ENCODE measurements at regions not wholly inside any gene's neighbourhood (a gene's known extent, or its start where the extent isn't known, plus 50 kb on each side); places are given as distances from the start of the nearest gene placed in this dataset.

DNA sequence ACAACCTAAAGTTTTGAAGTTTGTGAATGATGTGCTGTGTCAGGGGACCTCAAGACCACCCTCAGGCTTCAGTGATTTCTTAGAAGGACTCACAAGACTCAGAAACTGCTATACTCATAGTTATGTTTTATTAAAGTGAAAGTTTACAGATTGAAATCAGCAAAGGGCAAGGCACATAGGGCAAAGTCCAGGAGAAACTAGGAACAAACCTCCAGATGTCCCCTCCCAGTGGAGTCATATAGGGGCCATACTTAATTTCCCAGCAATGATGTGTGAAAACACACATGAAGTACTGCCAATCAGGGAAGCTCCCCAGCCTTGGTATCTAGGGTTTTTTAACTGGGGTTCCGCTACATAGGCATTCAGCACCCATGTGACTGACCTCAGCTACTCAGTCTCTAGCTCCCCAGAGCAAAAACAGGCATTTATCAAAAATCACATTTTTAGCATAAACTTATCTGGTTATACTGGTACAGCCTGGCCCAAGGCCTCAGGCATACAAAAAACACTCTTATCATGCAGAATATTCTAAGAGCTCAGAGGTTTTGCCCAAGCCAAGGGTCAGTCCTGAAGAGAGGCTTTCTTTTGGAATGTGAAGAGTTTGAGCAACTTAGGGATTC lies 74.7 kb upstream of the ANKRD55 start:
- Histone ChIP-seq H3K9me2 (ENCODE audit: insufficient read depth) (no peaks in the 10 kb centered on the region), H3K27ac (no peak overlapping the region), H2AFZ (no peak overlapping the region), H3K79me2 (ENCODE audit: insufficient read depth) (no peaks in the 10 kb centered on the region), H3F3A (ENCODE audit: insufficient read depth) (0 out of 2 replicates have a peak, but pooled peaks cover 6% of the 10 kb centered on the region), H3K9me3 (ENCODE audit: low read depth) (no peaks in the 10 kb centered on the region), H3K27me3 (replicated peaks; ENCODE audit: insufficient read depth) (no peaks in the 10 kb centered on the region), H3K9ac (no peak overlapping the region), H3K36me3 (ENCODE audit: low read depth) (no peaks in the 10 kb centered on the region), H3K4me3 (no peak overlapping the region), H3K4me2 (ENCODE audit: unreplicated experiment) (no peak overlapping the region), H3K4me1 (ENCODE audit: insufficient read depth) (no peaks in the 10 kb centered on the region; the same call in 1 of the 2 replicates), H4K20me1 (ENCODE audit: insufficient read depth) (no peaks in the 10 kb centered on the region)
- WGBS, 2 experiments (ENCODE audit: low coverage in 1 of 2, low lambda C conversion rate in 2 of 2, missing lambda C conversion rate in 2 of 2), result 90 to 100% methylated on average over 1 of the region's 1 CpG
- DNase-seq, result no peak
- in situ Hi-C loops (cut with MboI), result no loop called here
- no peak for TF ChIP-seq EZH2phosphoT487 (IDR thresholded peaks at IDR 0.05; ENCODE audit: insufficient read depth, low read depth)
- TF ChIP-seq EZH2 (IDR thresholded peaks at IDR 0.05; ENCODE audit: insufficient read depth, poor library complexity, severe bottlenecking), result no peak

DNA sequence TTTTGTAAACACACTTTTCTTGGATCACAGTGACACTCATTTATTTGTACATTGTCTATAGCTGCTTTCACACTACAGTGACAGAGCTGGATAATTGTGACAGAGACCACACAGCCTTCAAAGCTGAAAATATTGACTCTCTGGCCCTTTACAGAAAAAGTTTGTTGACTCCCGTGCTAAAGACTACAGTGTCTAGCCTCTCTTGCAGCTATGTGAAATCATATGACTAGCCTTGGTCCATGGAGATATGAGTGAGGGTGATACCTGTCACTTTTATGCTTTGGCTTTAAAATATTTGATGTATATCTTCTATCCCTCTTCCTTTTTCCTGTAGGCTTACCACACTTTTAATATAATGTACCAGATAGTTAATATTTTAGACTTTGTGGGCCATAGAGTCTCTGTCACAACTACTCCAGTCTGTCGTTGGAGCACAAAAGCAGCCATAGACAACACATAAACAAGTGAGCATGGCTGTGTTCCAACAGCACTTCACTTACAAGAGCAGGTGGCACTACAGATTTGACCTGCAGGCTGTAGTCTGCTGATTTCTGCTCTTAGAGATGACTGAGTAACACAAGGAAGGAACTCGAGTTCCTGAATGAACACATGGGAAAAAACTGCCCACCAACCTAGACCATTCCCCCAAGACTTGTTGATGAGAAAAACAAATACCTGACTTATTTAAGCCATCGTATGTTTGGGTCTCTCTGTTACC lies 73.5 kb upstream of the ANKRD55 start:
- H4K20me1 ChIP-seq (ENCODE audit: insufficient read depth), result no peaks in the 10 kb centered on the region
- no peaks in the 10 kb centered on the region for H3K9me2 ChIP-seq (ENCODE audit: insufficient read depth)
- H3K9ac ChIP-seq, result no peak overlapping the region
- H3K79me2 ChIP-seq (ENCODE audit: insufficient read depth), result no peaks in the 10 kb centered on the region
- H2AFZ ChIP-seq, result no peak overlapping the region
- no peaks in the 10 kb centered on the region for H3K9me3 ChIP-seq (ENCODE audit: low read depth)
- no peak for DNase-seq
- no peaks in the 10 kb centered on the region; the same call in 1 of the 2 replicates for H3K4me1 ChIP-seq (ENCODE audit: insufficient read depth)
- no peak overlapping the region for H3K4me2 ChIP-seq (ENCODE audit: unreplicated experiment)
- H3F3A ChIP-seq (ENCODE audit: insufficient read depth), result 0 out of 2 replicates have a peak, but pooled peaks cover 6% of the 10 kb centered on the region
- no peak overlapping the region for H3K4me3 ChIP-seq
- H3K27me3 ChIP-seq (replicated peaks; ENCODE audit: insufficient read depth), result no peaks in the 10 kb centered on the region
- no peaks in the 10 kb centered on the region for H3K36me3 ChIP-seq (ENCODE audit: low read depth)
- TF ChIP-seq EZH2 (IDR thresholded peaks at IDR 0.05; ENCODE audit: insufficient read depth, poor library complexity, severe bottlenecking) (no peak), EZH2phosphoT487 (IDR thresholded peaks at IDR 0.05; ENCODE audit: insufficient read depth, low read depth) (no peak)
- WGBS, 2 experiments (ENCODE audit: low coverage in 1 of 2, low lambda C conversion rate in 2 of 2, missing lambda C conversion rate in 2 of 2), result 72 to 74% methylated on average over 4 of the region's 4 CpGs
- in situ Hi-C loops (cut with MboI), result no loop called here
- no peak overlapping the region for H3K27ac ChIP-seq

DNA sequence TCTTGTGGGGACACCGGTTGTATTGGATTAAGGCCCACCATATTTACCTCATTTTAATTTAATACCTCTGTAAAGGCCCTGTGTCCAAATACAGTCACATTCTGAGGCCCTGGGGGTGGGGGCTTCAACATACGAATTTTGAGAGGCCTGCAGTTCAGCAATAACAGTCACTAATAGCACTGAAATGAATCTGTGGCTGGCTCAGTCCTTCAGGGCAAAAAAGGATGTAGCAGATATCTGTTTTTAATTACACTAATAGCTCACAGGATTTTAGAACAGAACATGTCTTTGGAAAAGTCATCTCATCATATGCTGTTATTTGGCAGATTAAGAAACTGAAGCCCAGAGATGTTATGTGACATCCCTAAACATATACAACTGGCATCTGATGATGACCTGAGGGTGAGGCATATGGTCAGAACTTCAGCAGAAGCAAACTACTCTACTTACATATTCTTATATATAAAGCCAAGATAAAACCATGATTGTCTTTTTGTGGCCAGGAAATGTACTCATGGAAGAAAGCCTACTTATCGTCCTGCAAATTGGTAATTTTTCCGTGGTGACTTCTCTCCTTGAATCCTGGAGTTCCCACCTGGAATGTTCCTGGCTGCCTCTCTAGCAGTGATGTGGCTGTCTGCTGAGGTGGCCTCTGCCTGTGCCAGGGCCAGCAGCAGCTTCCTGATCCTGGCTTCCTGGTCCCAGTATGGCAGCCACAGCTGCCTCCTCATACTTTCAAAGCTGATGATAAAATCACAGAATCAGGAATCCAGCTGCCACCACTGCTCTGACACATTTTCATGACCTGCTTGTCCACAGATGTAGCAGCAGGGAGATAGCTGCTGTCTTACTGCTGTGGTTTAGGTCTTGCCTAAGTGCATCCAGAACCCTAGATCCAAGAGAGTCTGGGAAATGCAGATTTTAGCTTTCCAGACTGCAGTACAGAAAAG lies 72.1 kb upstream of the ANKRD55 start:
- Histone ChIP-seq H3K9me2 (ENCODE audit: insufficient read depth) (no peaks in the 10 kb centered on the region), H3F3A (ENCODE audit: insufficient read depth) (0 out of 2 replicates have a peak, but pooled peaks cover 6% of the 10 kb centered on the region), H3K4me2 (ENCODE audit: unreplicated experiment) (no peak overlapping the region), H4K20me1 (ENCODE audit: insufficient read depth) (no peaks in the 10 kb centered on the region), H3K36me3 (ENCODE audit: low read depth) (no peaks in the 10 kb centered on the region), H3K27ac (no peak overlapping the region), H3K4me3 (no peak overlapping the region), H3K79me2 (ENCODE audit: insufficient read depth) (no peaks in the 10 kb centered on the region), H2AFZ (peak overlapping the region; percentile 16; the same call in 1 of the 2 replicates), H3K9ac (no peak overlapping the region), H3K9me3 (ENCODE audit: low read depth) (no peaks in the 10 kb centered on the region), H3K27me3 (replicated peaks; ENCODE audit: insufficient read depth) (no peaks in the 10 kb centered on the region), H3K4me1 (ENCODE audit: insufficient read depth) (no peaks in the 10 kb centered on the region; the same call in 1 of the 2 replicates)
- DNase-seq, result peak; percentile 24
- 13 to 14% methylated on average over 4 of the region's 4 CpGs for WGBS, 2 experiments (ENCODE audit: low coverage in 1 of 2, low lambda C conversion rate in 2 of 2, missing lambda C conversion rate in 2 of 2)
- in situ Hi-C loops (cut with MboI), result no loop called here
- no peak for TF ChIP-seq EZH2 (IDR thresholded peaks at IDR 0.05; ENCODE audit: insufficient read depth, poor library complexity, severe bottlenecking)

GRCh38 chr5:56303511-56303910 lies 70.4 kb upstream of the ANKRD55 start:
- no peak for DNase-seq
- H4K20me1 ChIP-seq (ENCODE audit: insufficient read depth), result no peaks in the 10 kb centered on the region
- no peaks in the 10 kb centered on the region for H3K9me2 ChIP-seq (ENCODE audit: insufficient read depth)
- no peaks in the 10 kb centered on the region for H3K79me2 ChIP-seq (ENCODE audit: insufficient read depth)
- H3K4me1 ChIP-seq (ENCODE audit: insufficient read depth), result no peaks in the 10 kb centered on the region; the same call in 1 of the 2 replicates
- no peaks in the 10 kb centered on the region for H3K9me3 ChIP-seq (ENCODE audit: low read depth)
- H3K27ac ChIP-seq, result no peak overlapping the region
- 0 out of 2 replicates have a peak, but pooled peaks cover 6% of the 10 kb centered on the region for H3F3A ChIP-seq (ENCODE audit: insufficient read depth)
- no peak overlapping the region for H2AFZ ChIP-seq
- no peak overlapping the region for H3K4me2 ChIP-seq (ENCODE audit: unreplicated experiment)
- no peaks in the 10 kb centered on the region for H3K27me3 ChIP-seq (replicated peaks; ENCODE audit: insufficient read depth)
- H3K36me3 ChIP-seq (ENCODE audit: low read depth), result no peaks in the 10 kb centered on the region
- no peak overlapping the region for H3K4me3 ChIP-seq
- no peak for TF ChIP-seq EZH2phosphoT487 (IDR thresholded peaks at IDR 0.05; ENCODE audit: insufficient read depth, low read depth)
- TF ChIP-seq EZH2 (IDR thresholded peaks at IDR 0.05; ENCODE audit: insufficient read depth, poor library complexity, severe bottlenecking), result no peak
- in situ Hi-C loops (cut with MboI), result no loop called here
- WGBS, 2 experiments (ENCODE audit: low coverage in 1 of 2, low lambda C conversion rate in 2 of 2, missing lambda C conversion rate in 2 of 2), result 93 to 97% methylated on average over 5 of the region's 5 CpGs
- H3K9ac ChIP-seq, result no peak overlapping the region

Measured in GM23248 (cell line).